ENCODE measurements at regions not wholly inside any gene's neighbourhood (a gene's known extent, or its start where the extent isn't known, plus 50 kb on each side); places are given as distances from the start of the nearest gene placed in this dataset.

DNA sequence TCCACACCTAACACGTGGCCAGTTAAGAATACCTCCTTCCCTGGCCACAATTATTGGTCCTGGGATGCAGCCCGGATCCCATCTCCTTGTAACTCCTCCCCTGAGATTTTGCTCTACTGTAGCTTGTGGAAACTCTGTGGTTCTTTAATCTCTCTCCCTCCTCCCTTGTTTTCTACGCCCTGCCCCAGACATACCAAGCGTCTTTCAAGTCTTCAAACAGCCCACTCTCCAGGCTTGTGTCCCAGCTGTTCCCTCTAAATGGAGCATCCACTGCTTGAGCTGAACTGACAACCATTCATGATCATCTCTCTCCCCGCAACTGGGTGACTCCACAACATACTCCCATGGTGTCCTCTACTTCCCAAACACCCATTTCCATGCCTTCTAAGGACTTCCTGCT lies 111.6 kb downstream of the SIPA1L2 start:
- H3K9ac ChIP-seq (replicated peaks in 1 of 4; ENCODE audit: extremely low read depth in 1 of 4, low read depth in 3 of 4, low read length in 3 of 4): no peak overlapping the region
- no peak overlapping the region for H3K56ac ChIP-seq (replicated peaks; ENCODE audit: insufficient read length, low read depth, low read length)
- no peak overlapping the region for H3K14ac ChIP-seq (ENCODE audit: insufficient read length)
- no peak overlapping the region for H3K4me2 ChIP-seq (ENCODE audit: insufficient read depth in 1 of 2, low read depth in 2 of 2, low read length in 2 of 2)
- no peaks in the 10 kb centered on the region for H3K79me1 ChIP-seq (ENCODE audit: low read depth, low read length)
- H2BK5ac ChIP-seq (ENCODE audit: low read depth, low read length): 0 out of 2 replicates have a peak overlapping the region, but pooled peaks have one; percentile 6
- no peak for FAIRE-seq
- H4K20me1 ChIP-seq (replicated peaks in 1 of 2; ENCODE audit: control insufficient read depth in 1 of 2, insufficient read depth in 2 of 2, low read length in 2 of 2): no peaks in the 10 kb centered on the region
- H3K23me2 ChIP-seq (ENCODE audit: low read depth, low read length): no peaks in the 10 kb centered on the region
- no peak overlapping the region for H3K4me3 ChIP-seq (ENCODE audit: extremely low read depth in 1 of 4, insufficient read depth in 2 of 4, low read depth in 3 of 4, low read length in 4 of 4)
- H4K5ac ChIP-seq (ENCODE audit: insufficient read length, low read depth, low read length): no peak overlapping the region
- no peak overlapping the region for H4K91ac ChIP-seq (replicated peaks; ENCODE audit: insufficient read length, low read length)
- H2BK120ac ChIP-seq (replicated peaks; ENCODE audit: low read depth, low read length): no peak overlapping the region
- CTCF ChIA-PET (ENCODE audit: partially characterized antibody): interaction anchor here (1.2 to 3.1 kb wide), 3 partner anchors 9 to 108 kb away, joined by 5 to 11 read pairs (median 5); no protein-coding TSS in a partner anchor
- no peak overlapping the region for H3K4ac ChIP-seq (replicated peaks; ENCODE audit: insufficient read length, low read depth, low read length)
- DNase-seq (ENCODE audit: low read depth in 1 of 2, low spot score in 2 of 2): peak in 1 of 2 experiments; percentile 38
- no peak overlapping the region for H3K18ac ChIP-seq (ENCODE audit: extremely low read depth, low read length)
- no peak overlapping the region for H3K27ac ChIP-seq (ENCODE audit: low read depth, low read length)
- no peaks in the 10 kb centered on the region for H3K9me3 ChIP-seq (ENCODE audit: insufficient read depth in 2 of 2, low read depth in 1 of 2, low read length in 1 of 2)
- WGBS, 2 experiments (ENCODE audit: extremely low coverage in 1 of 2, insufficient coverage in 1 of 2, insufficient read length in 1 of 2, insufficient replicate concordance in 2 of 2, low coverage in 1 of 2, low lambda C conversion rate in 2 of 2, missing lambda C conversion rate in 1 of 2): 85% methylated on average over 5 of the region's 5 CpGs; no CpG with 5 or more reads in 1 of the 2 experiments
- TF ChIP-seq POLR2AphosphoS5 (IDR thresholded peaks at IDR 0.05; ENCODE audit: low read depth, low read length) (no peak), SAP30 (IDR thresholded peaks at IDR 0.05; ENCODE audit: insufficient read depth, insufficient replicate concordance, low read length) (no peak), POLR2A (IDR thresholded peaks at IDR 0.05; ENCODE audit: control extremely low read depth in 1 of 2, low read depth in 2 of 2, low read length in 2 of 2) (no peak), KDM5A (IDR thresholded peaks at IDR 0.05; ENCODE audit: low read length) (no peak), SUZ12 (IDR thresholded peaks at IDR 0.05; ENCODE audit: low read length) (no peak), CREB1 (IDR thresholded peaks at IDR 0.05) (no peak), BACH1 (IDR thresholded peaks at IDR 0.05; ENCODE audit: low read length) (no peak), SRF (IDR thresholded peaks at IDR 0.05; ENCODE audit: low read depth, low read length) (no peak), CHD1 (IDR thresholded peaks at IDR 0.05; ENCODE audit: low read depth, low read length) (no peak), HDAC6 (IDR thresholded peaks at IDR 0.05; ENCODE audit: low read depth, low read length) (no peak), KDM1A (IDR thresholded peaks at IDR 0.05; ENCODE audit: borderline replicate concordance, low read length) (no peak)
- TF ChIP-seq, protein P1, sequence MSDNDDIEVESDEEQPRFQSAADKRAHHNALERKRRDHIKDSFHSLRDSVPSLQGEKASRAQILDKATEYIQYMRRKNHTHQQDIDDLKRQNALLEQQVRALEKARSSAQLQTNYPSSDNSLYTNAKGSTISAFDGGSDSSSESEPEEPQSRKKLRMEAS (IDR thresholded peaks at IDR 0.05): no peak
- no peak overlapping the region for H2AFZ ChIP-seq (ENCODE audit: low read length)
- H3K36me3 ChIP-seq (ENCODE audit: control insufficient read depth in 2 of 4, insufficient read depth in 4 of 4, low read length in 3 of 4): no peaks in the 10 kb centered on the region
- H2AK5ac ChIP-seq (ENCODE audit: low read depth, low read length): no peak overlapping the region
- no peak overlapping the region; the same call in 1 of the 2 replicates for H2BK15ac ChIP-seq (ENCODE audit: low read length)
- H3K4me1 ChIP-seq (replicated peaks in 1 of 4; ENCODE audit: control insufficient read depth in 3 of 4, insufficient read depth in 4 of 4, low read length in 3 of 4): peaks cover 0 to 2% (median 0%) of the 10 kb centered on the region in 4 experiments; a peak in 1 of 7 replicates
- H3K23ac ChIP-seq (ENCODE audit: insufficient read length): no peak overlapping the region
- no peaks in the 10 kb centered on the region for H3K27me3 ChIP-seq (replicated peaks in 1 of 4; ENCODE audit: control insufficient read depth in 3 of 4, extremely low read depth in 1 of 4, insufficient read depth in 3 of 4, low read length in 3 of 4)
- H4K8ac ChIP-seq (ENCODE audit: extremely low read depth, insufficient read depth, low read length): no peak overlapping the region
- no peak overlapping the region for H2BK12ac ChIP-seq (ENCODE audit: low read depth, low read length)
- no peaks in the 10 kb centered on the region for H3K79me2 ChIP-seq (ENCODE audit: control insufficient read depth in 1 of 2, insufficient read depth in 2 of 2, low read length in 2 of 2)
- H2BK20ac ChIP-seq (ENCODE audit: low read length): no peak overlapping the region
- POLR2A ChIA-PET (ENCODE audit: partially characterized antibody): no interaction called here

Data from H1 (cell line).